NT2/D1 (cell line): ENCODE measurements at regions not wholly inside any gene's neighbourhood (a gene's known extent, or its start where the extent isn't known, plus 50 kb on each side); places are given as distances from the start of the nearest gene placed in this dataset.

Source experiments
- SUZ12 ChIP-seq: IDR thresholded peaks from 2 replicates; pipeline ENCODE4 v1.6.1; 2011; ENCODE audit not compliant: insufficient read length, insufficient read depth; ENCODE audit errors: extremely low read depth
- YY1 ChIP-seq: IDR thresholded peaks from 2 replicates; pipeline ENCODE4 v1.6.1; 2011; ENCODE audit not compliant: insufficient read length, insufficient read depth
- ZNF274 ChIP-seq: IDR thresholded peaks from 2 replicates; pipeline ENCODE4 v1.6.1; 2011; ENCODE audit warnings: mild to moderate bottlenecking, low read depth, low read length

- TF ChIP-seq YY1 (no peak), ZNF274 (no peak), SUZ12 (no peak)
These were observed 490.7 kb upstream of the ZEB2 start for GRCh38 chr2:145010635-145011034.
